ENCODE measurements at regions not wholly inside any gene's neighbourhood (a gene's known extent, or its start where the extent isn't known, plus 50 kb on each side); places are given as distances from the start of the nearest gene placed in this dataset.

GRCh38 chrX:45799576-45799975 lies 598.9 kb upstream of the DIPK2B start:
- DNase-seq (no peak), ATAC-seq (ENCODE audit: low read depth) (no peak)
- no peak for TF ChIP-seq RFX5 (IDR thresholded peaks at IDR 0.05; ENCODE audit: low read depth, low read length)
- no peak for TF ChIP-seq CTCF (conservative IDR thresholded peaks at IDR 0.05; ENCODE audit: low read depth, low read length)
- no peak for TF ChIP-seq MXI1 (IDR thresholded peaks at IDR 0.05; ENCODE audit: borderline replicate concordance, low read depth, low read length)
- no peak for TF ChIP-seq NFE2L2 (IDR thresholded peaks at IDR 0.05; ENCODE audit: low read depth, low read length)
- TF ChIP-seq ELK1 (IDR thresholded peaks at IDR 0.05; ENCODE audit: borderline replicate concordance, low read depth, low read length): no peak
- TF ChIP-seq POLR2A (IDR thresholded peaks at IDR 0.05; ENCODE audit: low read depth, low read length): no peak
- H3K9me3 ChIP-seq (ENCODE audit: control insufficient read depth, insufficient read depth, low read length): no peaks in the 10 kb centered on the region
- intact Hi-C loops (cut with micrococcal nuclease): no loop called here
- BruUV-seq (replicated peaks): no TSS peak
- no peak overlapping the region for H3K27ac ChIP-seq (ENCODE audit: insufficient read depth, low read length)
- 0 out of 2 replicates have a peak overlapping the region, but pooled peaks have one; percentile 17 for H3K18ac ChIP-seq (ENCODE audit: low read depth, low read length)
- peaks cover 4% of the 10 kb centered on the region for H3K9me1 ChIP-seq (ENCODE audit: insufficient read depth, low read length)
- H2AFZ ChIP-seq (replicated peaks; ENCODE audit: low read length, poor library complexity): peak overlapping the region; percentile 17
- H4K91ac ChIP-seq (ENCODE audit: insufficient read depth, low read depth, low read length): no peak overlapping the region
- ChIA-PET CTCF (no interaction called here), POLR2A (ENCODE audit: unreplicated experiment) (no interaction called here)
- H2BK15ac ChIP-seq (ENCODE audit: low read depth, low read length): no peak overlapping the region
- dilution Hi-C loops (cut with HindIII; ENCODE audit: low sequenced_read_pairs, unreplicated experiment): no loop called here
- no peaks in the 10 kb centered on the region; the same call in 1 of the 2 replicates for H3K36me3 ChIP-seq (ENCODE audit: control insufficient read depth, insufficient read depth, low read length)
- no peak overlapping the region for H3K4me2 ChIP-seq (ENCODE audit: low read depth, low read length)
- H4K20me1 ChIP-seq (ENCODE audit: insufficient read depth, low read length): no peaks in the 10 kb centered on the region
- H2BK120ac ChIP-seq (ENCODE audit: low read depth, low read length): peak overlapping the region; percentile 37; the same call in 1 of the 2 replicates
- no peak overlapping the region for H3K56ac ChIP-seq (ENCODE audit: extremely low read depth, insufficient read depth, low read length)
- in situ Hi-C loops (cut with MboI; ENCODE audit: low sequenced_read_pairs): no loop called here
- peaks cover 9% of the 10 kb centered on the region for H3K4me1 ChIP-seq (ENCODE audit: control insufficient read depth, insufficient read depth, low read length)
- H3K23ac ChIP-seq (ENCODE audit: low read depth, low read length): no peak overlapping the region
- no peak overlapping the region for H2BK5ac ChIP-seq (ENCODE audit: low read depth, low read length, poor library complexity, severe bottlenecking)
- no peaks in the 10 kb centered on the region for H3K27me3 ChIP-seq (ENCODE audit: control insufficient read depth, insufficient read depth, low read length)
- peak overlapping the region; percentile 28; the same call in 1 of the 2 replicates for H2BK20ac ChIP-seq (ENCODE audit: low read depth, low read length)
- H3K79me1 ChIP-seq (ENCODE audit: low read depth in 1 of 2, low read length in 2 of 2): peaks cover 4 to 28% of the 10 kb centered on the region in 2 experiments; a peak in 3 of 4 replicates
- H2AK5ac ChIP-seq (ENCODE audit: low read depth, low read length): peak overlapping the region; percentile 25; the same call in 1 of the 2 replicates
- no peak overlapping the region for H3K9ac ChIP-seq (ENCODE audit: low read depth, low read length)
- H4K5ac ChIP-seq (ENCODE audit: low read depth, low read length): no peak overlapping the region
- H3K14ac ChIP-seq (replicated peaks; ENCODE audit: low read depth, low read length): peak overlapping the region; percentile 50; the same call in 1 of the 2 replicates
- no peak overlapping the region for H3K4me3 ChIP-seq (ENCODE audit: insufficient read depth, low read depth, low read length)
- no CpG with 5 or more reads among the region's 6 CpGs for WGBS, 2 experiments (ENCODE audit: extremely low coverage in 2 of 2, insufficient read length in 1 of 2)
- peak overlapping the region in 1 of 2 experiments; percentile 19; a peak in 1 of 4 replicates for H4K8ac ChIP-seq (ENCODE audit: low read depth in 2 of 2, low read length in 2 of 2)
- peak overlapping the region; percentile 15; the same call in 1 of the 2 replicates for H3K4ac ChIP-seq (ENCODE audit: low read depth, low read length)
- no peak overlapping the region for H2AK9ac ChIP-seq (replicated peaks; ENCODE audit: low read depth, low read length, poor library complexity)

Data from IMR-90 (cell line).